Coronary artery (tissue), 2 donors: ENCODE measurements at regions not wholly inside any gene's neighbourhood (a gene's known extent, or its start where the extent isn't known, plus 50 kb on each side); places are given as distances from the start of the nearest gene placed in this dataset.

Source experiments
- DNase-seq: peaks from one replicate; pipeline ENCODE4 v3.0.0-alpha.2; 2017; ENCODE audit warnings: low spot score
- H3K27ac ChIP-seq, 2 donors: fragments of 200-600 bp; sonication (generic); one replicate each; pipeline ENCODE4 v1.5.1; 2016 to 2019
- H3K4me3 ChIP-seq: fragments of 200-600 bp; sonication (generic); 2 replicates; pipeline ENCODE4 v1.5.1; 2016; ENCODE audit warnings: mild to moderate bottlenecking, moderate library complexity
- CTCF ChIP-seq: fragments of 200-600 bp; sonication (generic); IDR thresholded peaks from one replicate; pipeline ENCODE4 v1.5.1; 2019; ENCODE audit warnings: antibody characterized with exemption

GRCh38 chr17:34067011-34067410 is 188.1 kb upstream of the CCL2 start:
- no peak for TF ChIP-seq CTCF
- H3K27ac ChIP-seq, result no peak overlapping the region
- no peak overlapping the region for H3K4me3 ChIP-seq
- no peak for DNase-seq

GRCh38 chr17:34068571-34068970 is 186.5 kb upstream of the CCL2 start:
- Histone ChIP-seq H3K4me3 (no peak overlapping the region), H3K27ac (no peak overlapping the region)
- no peak for DNase-seq
- TF ChIP-seq CTCF, result no peak

GRCh38 chr17:34070712-34071111 is 184.4 kb upstream of the CCL2 start:
- Histone ChIP-seq H3K4me3 (no peak overlapping the region), H3K27ac (no peak overlapping the region)
- DNase-seq, result no peak
- no peak for TF ChIP-seq CTCF

GRCh38 chr17:34071886-34072420 is 183.1 kb upstream of the CCL2 start:
- TF ChIP-seq CTCF, result no peak
- DNase-seq, result no peak

GRCh38 chr17:34075076-34075475 is 180.0 kb upstream of the CCL2 start:
- Histone ChIP-seq H3K4me3 (no peak overlapping the region), H3K27ac (no peak overlapping the region)
- TF ChIP-seq CTCF, result no peak
- no peak for DNase-seq

More at GRCh38 chr17:34071886-34072420, 183.1 kb upstream of the CCL2 start:
- H3K27ac ChIP-seq, result no peak overlapping the region
- no peak overlapping the region for H3K4me3 ChIP-seq

GRCh38 chr17:34076743-34077631 is 178.1 kb upstream of the CCL2 start:
- DNase-seq, result no peak
- Histone ChIP-seq H3K4me3 (no peak overlapping the region), H3K27ac (no peak overlapping the region)
- TF ChIP-seq CTCF, result no peak

GRCh38 chr17:34081269-34081668 is 173.8 kb upstream of the CCL2 start:
- no peak for TF ChIP-seq CTCF
- Histone ChIP-seq H3K27ac (no peak overlapping the region), H3K4me3 (no peak overlapping the region)
- DNase-seq, result no peak
